IPS-NIHi7 (cell line): ENCODE measurements at regions not wholly inside any gene's neighbourhood (a gene's known extent, or its start where the extent isn't known, plus 50 kb on each side); places are given as distances from the start of the nearest gene placed in this dataset.
"Not testable (repeated sequence)": the region's sequence is repeated elsewhere in the genome, so short reads cannot be mapped to it uniquely, and the experiment has no call there.

Experiments used
- DNase-seq: peaks from one replicate; pipeline ENCODE4 v3.0.0; 2012; ENCODE audit warnings: mixed read lengths; ENCODE audit errors: extremely low spot score

GRCh38 chr2:66632882-66633281 lies 198.0 kb downstream of the MEIS1 start:
- not testable (repeated sequence) for DNase-seq

GRCh38 chr2:66633631-66634030 lies 198.7 kb downstream of the MEIS1 start:
- no peak for DNase-seq

GRCh38 chr2:66634784-66635183 lies 199.9 kb downstream of the MEIS1 start:
- no peak for DNase-seq

GRCh38 chr2:66641685-66642084 lies 206.8 kb downstream of the MEIS1 start:
- no peak for DNase-seq

- not testable (repeated sequence) for DNase-seq
These were observed 213.2 kb downstream of the MEIS1 start for GRCh38 chr2:66648081-66648480.

- DNase-seq: no peak
These were observed 214.1 kb downstream of the MEIS1 start for GRCh38 chr2:66649006-66649405.

- DNase-seq: no peak
These were observed 216.4 kb downstream of the MEIS1 start for GRCh38 chr2:66651295-66651694.

- no peak for DNase-seq
These were observed 225.9 kb downstream of the MEIS1 start for GRCh38 chr2:66660804-66661203.

- no peak for DNase-seq
These were observed 226.6 kb downstream of the MEIS1 start for GRCh38 chr2:66661253-66662173.

GRCh38 chr2:66665124-66665984 lies 230.4 kb downstream of the MEIS1 start:
- no peak for DNase-seq

GRCh38 chr2:66667301-66667700 lies 232.4 kb downstream of the MEIS1 start:
- no peak for DNase-seq

GRCh38 chr2:66673286-66673685 lies 238.4 kb downstream of the MEIS1 start:
- no peak for DNase-seq

- DNase-seq: no peak
These were observed 239.2 kb downstream of the MEIS1 start for GRCh38 chr2:66674087-66674486.

- DNase-seq: no peak
These were observed 240.7 kb downstream of the MEIS1 start for GRCh38 chr2:66675591-66675990.

- peak; percentile 27 for DNase-seq
These were observed 244.5 kb downstream of the MEIS1 start for GRCh38 chr2:66679442-66679841.

GRCh38 chr2:66682476-66682875 lies 247.6 kb downstream of the MEIS1 start:
- DNase-seq: peak; percentile 26

GRCh38 chr2:66683064-66683463 lies 248.1 kb downstream of the MEIS1 start:
- no peak for DNase-seq

GRCh38 chr2:66683599-66683998 lies 248.7 kb downstream of the MEIS1 start:
- no peak for DNase-seq

GRCh38 chr2:66684289-66684688 lies 249.4 kb downstream of the MEIS1 start:
- no peak for DNase-seq

- no peak for DNase-seq
These were observed 251.8 kb downstream of the MEIS1 start for GRCh38 chr2:66686755-66687154.

GRCh38 chr2:66688951-66689350 lies 254.0 kb downstream of the MEIS1 start:
- no peak for DNase-seq

- DNase-seq: no peak
These were observed 254.6 kb downstream of the MEIS1 start for GRCh38 chr2:66689456-66690051.
